Hepatocyte (in vitro differentiated cells): ENCODE measurements at regions not wholly inside any gene's neighbourhood (a gene's known extent, or its start where the extent isn't known, plus 50 kb on each side); places are given as distances from the start of the nearest gene placed in this dataset.

ENCODE experiments used
- DNase-seq: peaks from one replicate; pipeline ENCODE4 v3.0.0-alpha.2; 2016; ENCODE audit warnings: low spot score
- H2AFZ ChIP-seq: fragments of 200-600 bp; sonication (generic); 2 replicates; pipeline ENCODE4 v1.6.0; 2016; ENCODE audit warnings: antibody characterized with exemption, mild to moderate bottlenecking
- H3K27ac ChIP-seq: fragments of 200-600 bp; sonication (generic); 2 replicates; pipeline ENCODE4 v1.5.1; 2016; ENCODE audit warnings: mild to moderate bottlenecking
- H3K27me3 ChIP-seq: fragments of 200-600 bp; sonication (generic); 2 replicates; pipeline ENCODE4 v1.6.1; 2016
- H3K36me3 ChIP-seq: fragments of 200-600 bp; sonication (generic); replicated peaks from 2 replicates; pipeline ENCODE4 v1.5.1; 2016; ENCODE audit warnings: low read depth; ENCODE audit not compliant: insufficient read depth
- H3K4me1 ChIP-seq: fragments of 200-600 bp; sonication (generic); 2 replicates; pipeline ENCODE4 v1.5.1; 2016; ENCODE audit warnings: mild to moderate bottlenecking, moderate library complexity; ENCODE audit not compliant: insufficient read depth
- H3K4me2 ChIP-seq: fragments of 200-600 bp; sonication (generic); 2 replicates; pipeline ENCODE4 v1.6.0; 2016
- H3K4me3 ChIP-seq: fragments of 200-600 bp; sonication (generic); 2 replicates; pipeline ENCODE4 v1.5.1; 2016; ENCODE audit warnings: mild to moderate bottlenecking
- H3K79me2 ChIP-seq: fragments of 200-600 bp; sonication (generic); 2 replicates; pipeline ENCODE4 v1.6.0; 2017; ENCODE audit warnings: mild to moderate bottlenecking
- H3K9me2 ChIP-seq: fragments of 200-600 bp; sonication (generic); replicated peaks from 2 replicates; pipeline ENCODE4 v1.6.0; 2017; ENCODE audit warnings: mild to moderate bottlenecking; ENCODE audit not compliant: insufficient read depth
- H3K9me3 ChIP-seq: fragments of 200-600 bp; sonication (generic); 2 replicates; pipeline ENCODE4 v1.5.1; 2016; ENCODE audit warnings: low read depth, mild to moderate bottlenecking
- H4K20me1 ChIP-seq: fragments of 200-600 bp; sonication (generic); 2 replicates; pipeline ENCODE4 v1.6.0; 2016; ENCODE audit warnings: mild to moderate bottlenecking; ENCODE audit not compliant: insufficient read depth, poor library complexity, severe bottlenecking
- CTCF ChIP-seq: fragments of 200-600 bp; sonication (generic); IDR thresholded peaks from 2 replicates; pipeline ENCODE4 v1.5.1; 2016; ENCODE audit warnings: antibody characterized with exemption, mild to moderate bottlenecking; ENCODE audit not compliant: poor library complexity
- EZH2 ChIP-seq: fragments of 200-600 bp; sonication (generic); IDR thresholded peaks from 2 replicates; pipeline ENCODE4 v1.6.1; 2016; ENCODE audit warnings: antibody characterized with exemption, mild to moderate bottlenecking, borderline replicate concordance
- EZH2phosphoT487 ChIP-seq: fragments of 200-600 bp; sonication (generic); IDR thresholded peaks from one replicate; pipeline ENCODE4 v1.6.1; 2018; ENCODE audit warnings: antibody characterized with exemption, mild to moderate bottlenecking, low read depth, moderate library complexity; ENCODE audit not compliant: unreplicated experiment, severe bottlenecking
- WGBS: methylation state at CpG from one replicate; pipeline ENCODE4 v1.1.6; 2016; ENCODE audit warnings: low lambda C conversion rate; ENCODE audit errors: missing lambda C conversion rate; 5-methylcytosine and 5-hydroxymethylcytosine counted together

DNA sequence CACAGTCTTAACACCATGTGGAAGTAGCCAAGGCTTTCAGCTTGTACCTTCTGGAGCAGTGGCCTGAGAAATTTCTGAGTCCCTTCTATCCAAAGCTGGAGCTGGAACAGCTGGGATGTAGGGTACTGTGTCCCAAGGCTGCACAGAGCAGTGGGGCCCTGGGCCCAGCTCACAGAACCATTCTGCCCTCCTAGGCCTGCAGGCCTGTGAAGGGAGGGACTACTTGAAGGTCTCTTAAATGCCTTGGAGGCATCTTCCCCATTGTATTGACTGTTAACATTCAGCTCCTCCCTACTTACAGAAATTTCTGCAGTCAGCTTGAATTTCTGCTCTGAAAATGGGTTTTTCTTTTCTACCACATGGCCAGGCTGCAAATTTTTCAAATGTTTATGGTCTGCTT is 156.5 kb upstream of the MANEA start:
- Histone ChIP-seq H3K4me1 (no peaks in the 10 kb centered on the region), H3K4me3 (no peak overlapping the region), H3K79me2 (no peaks in the 10 kb centered on the region), H3K9me2 (no peaks in the 10 kb centered on the region), H3K36me3 (no peaks in the 10 kb centered on the region), H3K27ac (no peak overlapping the region), H3K4me2 (no peak overlapping the region), H3K9me3 (no peaks in the 10 kb centered on the region), H4K20me1 (no peaks in the 10 kb centered on the region), H3K27me3 (no peaks in the 10 kb centered on the region), H2AFZ (no peak overlapping the region)
- no peak for DNase-seq
- TF ChIP-seq EZH2phosphoT487, result no peak
- no peak for TF ChIP-seq CTCF
- TF ChIP-seq EZH2, result no peak

DNA sequence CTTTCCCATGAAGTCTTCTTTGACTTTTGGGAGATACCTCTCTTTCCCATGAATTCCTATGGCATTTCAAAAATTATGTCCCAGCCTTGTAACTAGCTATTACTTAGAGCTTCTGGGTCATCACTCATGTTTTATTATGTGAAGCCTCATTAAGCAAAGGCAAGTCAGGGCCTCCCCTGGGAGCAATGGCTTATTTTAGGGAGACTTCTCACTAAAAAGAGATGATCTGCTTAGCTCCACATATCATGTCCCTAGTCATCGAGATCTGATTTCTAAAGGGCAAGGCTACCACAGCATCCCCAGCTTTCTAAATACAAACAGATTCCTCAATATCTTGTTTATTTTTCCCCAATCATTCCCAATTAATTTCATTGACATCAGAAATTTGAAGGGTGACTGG is 154.0 kb upstream of the MANEA start:
- Histone ChIP-seq H3K9me3 (no peaks in the 10 kb centered on the region), H3K36me3 (no peaks in the 10 kb centered on the region), H4K20me1 (no peaks in the 10 kb centered on the region), H2AFZ (no peak overlapping the region), H3K27me3 (no peaks in the 10 kb centered on the region), H3K4me2 (no peak overlapping the region), H3K79me2 (no peaks in the 10 kb centered on the region), H3K4me3 (no peak overlapping the region), H3K27ac (no peak overlapping the region), H3K9me2 (no peaks in the 10 kb centered on the region), H3K4me1 (no peaks in the 10 kb centered on the region)
- no peak for DNase-seq
- no peak for TF ChIP-seq EZH2phosphoT487
- TF ChIP-seq CTCF, result no peak
- no peak for TF ChIP-seq EZH2
- 80% methylated on average over 1 of the region's 1 CpG for WGBS

DNA sequence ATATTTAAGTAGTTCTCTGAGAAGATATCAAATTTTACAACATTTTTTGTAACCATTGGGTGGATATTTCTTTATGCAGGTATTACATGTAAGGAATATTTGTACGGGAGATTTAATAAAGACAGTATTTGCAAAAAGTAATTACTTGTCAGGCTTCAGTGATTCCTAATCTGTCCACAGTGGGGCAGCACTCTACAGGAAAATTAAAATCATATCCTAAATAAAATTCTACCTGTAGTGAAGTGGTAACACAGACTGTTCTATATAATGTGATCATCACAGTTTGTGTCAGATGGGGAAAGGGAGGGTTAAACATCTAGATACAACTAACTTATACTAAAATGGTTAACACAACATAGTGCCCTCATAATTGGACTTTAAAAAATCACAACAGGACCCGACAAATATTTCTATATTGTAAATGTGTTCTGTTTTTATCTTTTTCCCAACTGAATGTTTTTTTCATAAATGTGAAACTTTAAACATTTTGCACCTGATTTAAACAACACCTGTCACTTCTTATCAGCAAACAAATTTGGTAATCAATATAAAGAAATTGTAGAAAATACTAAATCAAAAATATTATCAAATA is 145.6 kb upstream of the MANEA start:
- Histone ChIP-seq H3K9me3 (no peaks in the 10 kb centered on the region), H3K27ac (no peak overlapping the region), H3K4me1 (no peaks in the 10 kb centered on the region), H2AFZ (no peak overlapping the region), H3K4me2 (no peak overlapping the region), H3K79me2 (no peaks in the 10 kb centered on the region), H4K20me1 (no peaks in the 10 kb centered on the region), H3K27me3 (no peaks in the 10 kb centered on the region), H3K4me3 (no peak overlapping the region), H3K9me2 (no peaks in the 10 kb centered on the region), H3K36me3 (no peaks in the 10 kb centered on the region)
- 65% methylated on average over 2 of the region's 2 CpGs for WGBS
- TF ChIP-seq EZH2phosphoT487, result no peak
- peak; percentile 78 for TF ChIP-seq CTCF
- peak; percentile 59 for DNase-seq

DNA sequence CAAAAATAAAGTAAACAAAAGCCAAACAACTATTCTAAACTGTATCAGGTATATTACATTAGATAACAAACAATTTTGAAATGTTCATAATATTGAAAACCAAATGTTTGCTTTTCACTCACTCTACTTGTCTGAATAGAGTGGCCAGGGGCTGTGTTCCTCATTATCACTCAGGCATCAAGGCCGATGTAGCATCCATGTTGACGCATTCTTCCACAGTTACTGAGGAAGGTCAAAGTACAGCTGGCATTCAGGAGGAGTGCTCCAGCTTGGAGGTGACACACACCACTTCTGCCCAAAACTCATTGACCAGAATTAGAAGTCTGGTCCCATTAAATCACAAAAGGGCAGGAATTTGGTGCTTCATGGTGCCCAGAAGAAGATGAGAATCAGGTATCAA is 137.6 kb upstream of the MANEA start:
- 69% methylated on average over 2 of the region's 2 CpGs for WGBS
- Histone ChIP-seq H3K27ac (no peak overlapping the region), H3K27me3 (no peaks in the 10 kb centered on the region), H3K4me2 (no peak overlapping the region), H3K9me2 (no peaks in the 10 kb centered on the region), H3K79me2 (no peaks in the 10 kb centered on the region), H3K36me3 (no peaks in the 10 kb centered on the region), H3K4me3 (no peak overlapping the region), H2AFZ (no peak overlapping the region), H4K20me1 (no peaks in the 10 kb centered on the region), H3K9me3 (no peaks in the 10 kb centered on the region), H3K4me1 (no peaks in the 10 kb centered on the region)
- no peak for TF ChIP-seq CTCF
- no peak for TF ChIP-seq EZH2phosphoT487
- no peak for TF ChIP-seq EZH2
- peak; percentile 6 for DNase-seq
